K562 (cell line): ENCODE measurements at regions not wholly inside any gene's neighbourhood (a gene's known extent, or its start where the extent isn't known, plus 50 kb on each side); places are given as distances from the start of the nearest gene placed in this dataset.

Source experiments
- ATAC-seq: fragments of 200-7000 bp; cut with Tn5 transposase; 3 replicates; pipeline ENCODE4 v1.9.1; 2020; ENCODE audit warnings: moderate library complexity
- BruUV-seq: library from RNA; stranded (reverse); fragments of 400-500 nt; replicated peaks from 2 replicates; lab custom pipeline; 2021; lab: Mats Ljungman, UMichigan
- CTCF ChIA-PET: fragments of 300-600 bp; formaldehyde crosslinking; extraction: SDS; loops from one replicate; lab custom pipeline; 2021; ENCODE audit warnings: low intra/inter-chr PET ratio; lab: Yijun Ruan, JAX
- POLR2A ChIA-PET: fragments of 300-600, 350-650 bp; sonication (Branson Sonifier 250); formaldehyde crosslinking; extraction: SDS; loops from one replicate; lab custom pipeline; 2021; ENCODE audit warnings: antibody characterized with exemption, inconsistent platforms; lab: Yijun Ruan, JAX
- DNase-seq, 4 experiments: peaks; one replicate each; pipeline versions ENCODE4 v3.0.0 to v3.0.0-alpha.2; 2011 to 2018; ENCODE audit warnings: low spot score in 3 of 4, mixed read lengths in 3 of 4; ENCODE audit errors: extremely low read depth in 1 of 4
- FAIRE-seq: peaks from 2 replicates; lab custom pipeline; 2011; peaks lifted over from hg19 to GRCh38; lab: Jason Lieb, UNC
- H2AFZ ChIP-seq: 2 replicates; pipeline ENCODE4 v1.6.0; 2011; ENCODE audit warnings: low read depth, low read length, control low read depth, inconsistent platforms
- H3K27ac ChIP-seq: fragments of 200-600 bp; 3 replicates; pipeline ENCODE4 v1.8.0; 2011; ENCODE audit warnings: low read depth, mild to moderate bottlenecking, control low read depth, inconsistent platforms, low read length, moderate library complexity, mixed read lengths; ENCODE audit errors: extremely low read depth
- H3K27me3 ChIP-seq, 2 experiments: fragments of 300-600 bp in 1 of 2; 2 replicates in 1 of 2; 3 replicates in 1 of 2; pipeline versions ENCODE4 v1.6.0 to v1.8.0; 2011; ENCODE audit warnings: inconsistent platforms in 2 of 2, low read length in 2 of 2, mild to moderate bottlenecking in 1 of 2, mixed read lengths in 1 of 2, moderate library complexity in 1 of 2; ENCODE audit not compliant: control insufficient read depth in 2 of 2, insufficient read depth in 2 of 2
- H3K36me3 ChIP-seq: fragments of 300-600 bp; 3 replicates; pipeline ENCODE4 v1.8.0; 2011; ENCODE audit warnings: mild to moderate bottlenecking, low read length, inconsistent platforms; ENCODE audit not compliant: control insufficient read depth, insufficient read depth
- H3K4me1 ChIP-seq, 2 experiments: fragments of 200-600 bp in 1 of 2; replicated peaks in 1 of 2; 2 replicates in 1 of 2; 3 replicates in 1 of 2; pipeline versions ENCODE4 v1.5.1 to v1.8.0; 2011; ENCODE audit warnings: inconsistent platforms in 2 of 2, low read length in 2 of 2, mild to moderate bottlenecking in 1 of 2, mixed read lengths in 1 of 2, moderate library complexity in 1 of 2; ENCODE audit not compliant: control insufficient read depth in 2 of 2, insufficient read depth in 2 of 2
- H3K4me2 ChIP-seq: 2 replicates; pipeline ENCODE4 v1.6.1; 2011; ENCODE audit warnings: low read length, control low read depth, inconsistent platforms, mixed read lengths; ENCODE audit not compliant: insufficient read depth
- H3K4me3 ChIP-seq: fragments of 200-600 bp; sonication (generic), shearing (Covaris generic); 2 replicates; pipeline ENCODE4 v1.5.1; 2016; ENCODE audit warnings: control low read depth, inconsistent platforms
- H3K79me2 ChIP-seq: fragments of 200-600 bp; 3 replicates; pipeline ENCODE4 v1.8.0; 2011; ENCODE audit warnings: low read length, inconsistent platforms; ENCODE audit not compliant: control insufficient read depth, insufficient read depth
- H3K9ac ChIP-seq, 2 experiments: 2 replicates each; pipeline versions ENCODE4 v1.6.0 to v1.6.1; 2011; ENCODE audit warnings: low read depth in 2 of 2, low read length in 2 of 2, control low read depth in 1 of 2, inconsistent platforms in 1 of 2, mild to moderate bottlenecking in 1 of 2, mixed read lengths in 1 of 2; ENCODE audit not compliant: insufficient read depth in 1 of 2
- H3K9me1 ChIP-seq: one replicate; pipeline ENCODE4 v1.6.0; 2011; ENCODE audit warnings: inconsistent platforms, mild to moderate bottlenecking, low read length, moderate library complexity; ENCODE audit not compliant: control insufficient read depth, insufficient read depth
- H3K9me3 ChIP-seq: replicated peaks from 2 replicates; pipeline ENCODE4 v1.5.1; 2011; ENCODE audit warnings: low read depth, low read length, inconsistent platforms; ENCODE audit not compliant: control insufficient read depth, insufficient read depth
- H4K20me1 ChIP-seq: replicated peaks from 2 replicates; pipeline ENCODE4 v1.6.1; 2011; ENCODE audit warnings: low read length, inconsistent platforms, mixed read lengths; ENCODE audit not compliant: control insufficient read depth, insufficient read depth
- ARID1B ChIP-seq: fragments of 450-650 bp; IDR thresholded peaks from 2 replicates; pipeline ENCODE4 v1.6.1; 2016; ENCODE audit warnings: antibody characterized with exemption, mild to moderate bottlenecking, inconsistent platforms
- BRCA1 ChIP-seq, 2 experiments: fragments of 450-650 bp in 1 of 2; sonication (generic) in 1 of 2; formaldehyde crosslinking in 1 of 2; IDR thresholded peaks; 2 replicates each; pipeline versions ENCODE4 v1.5.0 to v1.6.1; 2017 to 2020; ENCODE audit warnings: mild to moderate bottlenecking in 1 of 2, missing genetic modification reagents in 1 of 2
- CHAMP1 ChIP-seq: fragments of 450-650 bp; IDR thresholded peaks from 2 replicates; pipeline ENCODE4 v1.6.1; 2016; ENCODE audit warnings: mild to moderate bottlenecking
- CHD1 ChIP-seq: fragments of 200-600 bp; sonication (generic); IDR thresholded peaks from one replicate; pipeline ENCODE4 v1.6.1; 2012; ENCODE audit warnings: mild to moderate bottlenecking, moderate library complexity, low read length, inconsistent platforms
- EHMT2 ChIP-seq: fragments of 450-650 bp; IDR thresholded peaks from 2 replicates; pipeline ENCODE4 v1.6.1; 2018; ENCODE audit warnings: antibody characterized with exemption
- GABPB2 ChIP-seq: fragments of 250-450 bp; sonication (Bioruptor Pico); conservative IDR thresholded peaks from 2 replicates; pipeline ENCODE4 v1.5.1; 2021; ENCODE audit warnings: mild to moderate bottlenecking
- HNRNPH1 ChIP-seq: fragments of 200-400 bp; formaldehyde crosslinking; optimal IDR thresholded peaks from 2 replicates; pipeline ENCODE3; 2017; ENCODE audit warnings: low read depth, mild to moderate bottlenecking, low read length, moderate library complexity
- HNRNPL ChIP-seq: fragments of 200-400 bp; formaldehyde crosslinking; IDR thresholded peaks from 2 replicates; pipeline ENCODE4 v1.6.1; 2017; ENCODE audit warnings: low read depth, mild to moderate bottlenecking, low read length
- NCOA1 ChIP-seq: fragments of 450-650 bp; IDR thresholded peaks from 2 replicates; pipeline ENCODE4 v1.6.1; 2016; ENCODE audit warnings: low read depth
- NUFIP1 ChIP-seq: fragments of 450-650 bp; IDR thresholded peaks from 2 replicates; pipeline ENCODE4 v1.6.1; 2018; ENCODE audit not compliant: partially characterized antibody
- PRMT5 ChIP-seq: sonication (generic); formaldehyde crosslinking; IDR thresholded peaks from 2 replicates; pipeline ENCODE4 v1.5.0; 2020; ENCODE audit warnings: missing genetic modification reagents
- RFX5 ChIP-seq: IDR thresholded peaks from 2 replicates; pipeline ENCODE4 v1.6.1; 2011; ENCODE audit warnings: low read depth, mild to moderate bottlenecking, improper control_type of control experiment, low read length
- SRSF1 ChIP-seq: fragments of 200-400 bp; formaldehyde crosslinking; IDR thresholded peaks from 2 replicates; pipeline ENCODE4 v1.6.1; 2017; ENCODE audit warnings: mild to moderate bottlenecking, low read depth, low read length, moderate library complexity
- STAT5A ChIP-seq: IDR thresholded peaks from 2 replicates; pipeline ENCODE4 v1.6.1; 2012; ENCODE audit warnings: low read length, inconsistent platforms, borderline replicate concordance
- THAP7 ChIP-seq: fragments of 250-450 bp; sonication (Bioruptor Pico); IDR thresholded peaks from 2 replicates; pipeline ENCODE4 v1.5.0; 2021
- ZNF175 ChIP-seq: fragments of 200-800 bp; sonication (Bioruptor generic); IDR thresholded peaks from 2 replicates; pipeline ENCODE4 v1.6.1; 2016; ENCODE audit warnings: low read depth, mild to moderate bottlenecking, missing genetic modification characterization, missing compliant biosample characterization
- WGBS: fragments of 100-300 bp; shearing (Covaris generic); methylation state at CpG from one replicate; pipeline ENCODE4 v1.1.6; 2016; ENCODE audit warnings: low coverage, mixed read lengths; ENCODE audit not compliant: insufficient coverage; ENCODE audit errors: missing lambda C conversion rate; 5-methylcytosine and 5-hydroxymethylcytosine counted together
- in situ Hi-C: fragments of 300-500 bp; cut with MboI; formaldehyde crosslinking; loops from 4 replicates; pipeline ENCODE4 v1.15.0; 2018; ENCODE audit warnings: inconsistent platforms, mixed read lengths
- intact Hi-C: fragments of 100-400 bp; cut with micrococcal nuclease; formaldehyde crosslinking; loops from 2 replicates; pipeline ENCODE4 v1.14.2; 2022

- no peak for TF ChIP-seq EHMT2
- TF ChIP-seq, all 486 proteins: peak for 0
Observed at GRCh38 chr13:44068169-44068568, 188.5 kb downstream of the LACC1 start (continued).

GRCh38 chr13:44068737-44069136 lies 189.0 kb downstream of the LACC1 start:
- in situ Hi-C loops, result no loop called here
- no peak overlapping the region for H3K4me3 ChIP-seq
- H3K27me3 ChIP-seq, result no peaks in the 10 kb centered on the region
- POLR2A ChIA-PET, result no interaction called here
- no peak for ATAC-seq
- CTCF ChIA-PET, result no interaction called here
- TF ChIP-seq SRSF1 (no peak), BRCA1 (IDR thresholded peaks at IDR 0.05) (no peak), BRCA1 (CRISPR knock-in tag; IDR thresholded peaks at IDR 0.05) (no peak), RFX5 (no peak), ARID1B (no peak), NUFIP1 (no peak), STAT5A (no peak), NCOA1 (no peak), HNRNPL (no peak), ZNF175 (CRISPR knock-in tag) (no peak), GABPB2 (CRISPR knock-in tag) (no peak), CHAMP1 (no peak), HNRNPH1 (no peak), PRMT5 (CRISPR knock-in tag) (no peak), CHD1 (no peak), THAP7 (CRISPR knock-in tag) (no peak)
- FAIRE-seq, result no peak
- no peaks in the 10 kb centered on the region for H4K20me1 ChIP-seq
- no TSS peak for BruUV-seq
- no peak overlapping the region for H2AFZ ChIP-seq
- no peak overlapping the region for H3K4me2 ChIP-seq
- no peak overlapping the region for H3K27ac ChIP-seq
- no peak for DNase-seq
- 3% methylated on average over 4 of the region's 4 CpGs for WGBS
- H3K9me1 ChIP-seq, result no peaks in the 10 kb centered on the region
- no peaks in the 10 kb centered on the region for H3K36me3 ChIP-seq
- no peaks in the 10 kb centered on the region for H3K9me3 ChIP-seq
- intact Hi-C loops, result no loop called here
- H3K4me1 ChIP-seq, result no peaks in the 10 kb centered on the region
- H3K79me2 ChIP-seq, result no peaks in the 10 kb centered on the region
- H3K9ac ChIP-seq, result no peak overlapping the region
